ENCODE measurements at regions not wholly inside any gene's neighbourhood (a gene's known extent, or its start where the extent isn't known, plus 50 kb on each side); places are given as distances from the start of the nearest gene placed in this dataset.

GRCh38 chr22:44592126-44592823 is 94.2 kb upstream of the RTL6 start:
- no peak for DNase-seq (ENCODE audit: low spot score)

GRCh38 chr22:44591146-44591790 is 93.2 kb upstream of the RTL6 start:
- no peak for DNase-seq (ENCODE audit: low spot score)

- DNase-seq (ENCODE audit: low spot score), result no peak
Measured at GRCh38 chr22:44590291-44590690, 92.3 kb upstream of the RTL6 start.

- no peak for DNase-seq (ENCODE audit: low spot score)
Measured at GRCh38 chr22:44589831-44590230, 91.8 kb upstream of the RTL6 start.

GRCh38 chr22:44588348-44588747 is 90.3 kb upstream of the RTL6 start:
- no peak for DNase-seq (ENCODE audit: low spot score)

- DNase-seq (ENCODE audit: low spot score), result no peak
Measured at GRCh38 chr22:44587737-44588310, 89.8 kb upstream of the RTL6 start.

DNA sequence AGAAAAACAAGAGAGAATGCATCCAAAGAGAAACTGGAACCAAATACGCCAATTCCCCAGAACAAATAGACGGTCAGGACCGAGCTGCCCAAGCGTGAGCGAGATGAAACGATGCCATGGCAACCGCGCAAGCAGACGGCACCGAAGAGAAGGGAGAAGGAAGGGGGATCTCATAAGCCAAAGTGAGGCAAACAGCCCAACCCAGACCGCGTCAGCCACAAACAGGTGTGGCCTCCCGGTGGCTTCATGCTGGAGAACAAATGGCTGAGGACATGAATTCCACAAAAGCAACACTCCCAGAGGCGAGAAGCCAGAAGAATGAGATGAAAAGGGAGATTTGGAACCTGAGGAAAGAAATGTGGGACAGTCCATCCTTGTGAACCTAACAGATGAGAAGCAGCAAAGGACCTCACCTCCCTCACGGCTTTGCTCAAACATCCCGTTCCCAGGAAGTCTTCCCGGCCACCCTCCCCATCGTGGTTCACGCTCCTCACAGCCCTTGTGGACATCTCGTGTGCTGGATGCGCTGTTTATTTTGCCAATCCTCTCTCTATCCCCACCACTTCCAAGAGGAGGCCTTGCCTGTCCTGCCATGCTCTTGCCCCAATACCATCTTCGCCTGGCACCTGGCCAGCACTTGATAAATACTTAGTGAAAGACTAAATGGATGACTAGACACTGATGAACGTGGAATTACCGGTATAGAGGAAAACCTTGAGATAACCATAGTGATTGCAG is 89.1 kb upstream of the RTL6 start:
- no peak for DNase-seq (ENCODE audit: low spot score)

DNA sequence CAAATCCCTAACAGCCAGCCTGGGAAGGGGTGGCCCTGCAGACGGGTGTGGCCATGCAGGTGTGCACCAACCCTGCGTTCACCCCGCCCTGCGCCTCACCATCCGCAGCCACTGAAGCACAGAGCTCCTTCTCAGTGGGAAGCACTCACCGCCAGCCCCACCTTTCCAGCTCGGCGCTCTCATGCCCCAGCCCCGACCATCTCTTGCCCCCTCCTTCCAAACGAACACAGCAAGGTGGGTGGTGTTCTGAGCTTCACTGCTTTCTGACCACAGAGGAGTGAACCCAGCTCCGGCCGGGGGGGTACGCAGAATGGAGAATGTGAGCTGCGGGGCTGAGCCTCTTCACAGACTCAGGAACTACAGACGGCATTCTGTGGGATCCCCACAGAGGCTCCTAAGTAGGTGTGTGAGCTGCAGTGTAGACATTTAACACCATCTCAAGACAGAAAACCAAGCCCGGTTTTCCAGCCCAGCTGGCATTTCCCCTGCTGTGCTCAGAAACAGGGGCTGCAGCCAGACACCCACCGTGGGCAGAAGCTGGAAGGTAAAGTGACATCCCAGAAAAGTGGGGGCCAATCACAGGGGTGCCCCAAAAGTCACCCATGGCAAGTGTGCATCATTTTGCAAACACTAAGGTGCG is 88.4 kb upstream of the RTL6 start:
- DNase-seq (ENCODE audit: low spot score), result no peak

GRCh38 chr22:44585559-44586350 is 87.7 kb upstream of the RTL6 start:
- DNase-seq (ENCODE audit: low spot score), result no peak

- DNase-seq (ENCODE audit: low spot score), result no peak
Measured at GRCh38 chr22:44584256-44584902, 86.3 kb upstream of the RTL6 start.

GRCh38 chr22:44583854-44584253 is 85.8 kb upstream of the RTL6 start:
- no peak for DNase-seq (ENCODE audit: low spot score)

DNA sequence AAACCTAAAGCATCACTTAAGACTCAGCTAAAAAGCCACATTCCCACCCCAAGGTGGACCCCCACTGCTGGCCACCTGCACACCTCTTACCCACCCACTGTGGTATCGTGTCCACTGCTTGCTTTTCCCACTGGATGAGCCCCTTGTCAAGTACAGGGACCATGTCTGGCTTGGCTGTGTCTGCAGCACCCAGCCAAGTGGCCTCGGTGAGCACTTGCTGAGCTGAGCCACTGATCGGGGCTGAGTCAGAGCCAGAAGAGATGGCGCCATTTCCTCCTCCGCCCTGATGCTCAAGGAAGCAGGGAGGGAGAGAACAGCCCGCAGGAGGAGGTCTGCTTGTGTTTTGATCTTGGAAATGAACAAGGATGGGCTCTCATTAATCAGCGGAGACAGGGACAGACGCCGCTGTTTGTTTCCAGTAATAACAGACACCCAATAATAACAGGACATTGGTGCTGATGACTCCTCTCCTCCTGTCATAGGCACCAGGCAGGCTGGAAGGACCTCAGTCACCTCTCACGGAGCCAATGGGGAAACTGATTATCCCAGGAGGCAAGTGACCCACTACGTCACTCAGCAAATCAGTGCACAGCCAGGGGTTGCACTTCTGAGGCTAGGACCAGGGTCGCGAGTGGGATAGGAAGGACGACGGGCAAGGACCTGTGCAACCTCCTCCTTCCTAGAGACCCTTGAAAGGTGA is 85.2 kb upstream of the RTL6 start:
- no peak for DNase-seq (ENCODE audit: low spot score)

DNA sequence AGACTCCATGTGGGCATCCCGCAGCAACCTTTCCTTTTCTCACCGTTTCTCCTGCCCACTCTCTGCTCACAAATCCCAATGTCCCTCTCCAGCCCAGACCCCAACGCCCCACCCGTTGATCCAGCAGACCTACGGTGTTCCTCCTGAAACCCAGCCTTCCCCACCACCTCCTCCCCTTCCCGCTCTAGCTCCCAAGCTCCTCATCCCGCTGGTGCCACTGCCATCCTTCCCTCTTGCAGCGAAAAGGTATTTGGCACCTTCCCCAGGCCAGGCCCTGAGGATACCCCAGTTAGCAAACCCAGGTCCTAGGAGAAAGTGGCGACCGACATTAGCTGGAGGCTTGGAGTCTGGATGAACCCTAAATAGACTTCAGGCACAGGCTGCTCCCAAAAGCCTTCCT is 84.0 kb upstream of the RTL6 start:
- no peak for DNase-seq (ENCODE audit: low spot score)

- DNase-seq (ENCODE audit: low spot score), result no peak
Measured at GRCh38 chr22:44581096-44581435, 83.0 kb upstream of the RTL6 start.

- no peak for DNase-seq (ENCODE audit: low spot score)
Measured at GRCh38 chr22:44580176-44581095, 82.4 kb upstream of the RTL6 start.

GRCh38 chr22:44578516-44579230 is 80.6 kb upstream of the RTL6 start:
- DNase-seq (ENCODE audit: low spot score), result no peak

- DNase-seq (ENCODE audit: low spot score), result no peak
Measured at GRCh38 chr22:44578110-44578457, 80.1 kb upstream of the RTL6 start.

- DNase-seq (ENCODE audit: low spot score), result no peak
Measured at GRCh38 chr22:44577391-44578109, 79.5 kb upstream of the RTL6 start.

All from germinal center (tissue), 1 donor.